GM12873 (cell line): ENCODE measurements at regions not wholly inside any gene's neighbourhood (a gene's known extent, or its start where the extent isn't known, plus 50 kb on each side); places are given as distances from the start of the nearest gene placed in this dataset.

ENCODE experiments used
- CTCF ChIP-seq: IDR thresholded peaks from 2 replicates; pipeline ENCODE4 v1.5.1; 2012; ENCODE audit warnings: low read depth, mild to moderate bottlenecking, moderate library complexity, low read length, control low read depth; ENCODE audit not compliant: insufficient read depth; ENCODE audit errors: missing control alignments

GRCh38 chr14:82238649-82239048 is 705.0 kb upstream of the SEL1L start:
- TF ChIP-seq CTCF = no peak

- TF ChIP-seq CTCF = no peak
Measured at GRCh38 chr14:82239223-82239622, 705.6 kb upstream of the SEL1L start.

- no peak for TF ChIP-seq CTCF
Measured at GRCh38 chr14:82244791-82245190, 711.1 kb upstream of the SEL1L start.

GRCh38 chr14:82251494-82251893 is 717.8 kb upstream of the SEL1L start:
- no peak for TF ChIP-seq CTCF

GRCh38 chr14:82270286-82270685 is 736.6 kb upstream of the SEL1L start:
- TF ChIP-seq CTCF = no peak

- no peak for TF ChIP-seq CTCF
Measured at GRCh38 chr14:82298811-82299210, 765.2 kb upstream of the SEL1L start.

- no peak for TF ChIP-seq CTCF
Measured at GRCh38 chr14:82309199-82309598, 775.5 kb upstream of the SEL1L start.
